ENCODE measurements at regions not wholly inside any gene's neighbourhood (a gene's known extent, or its start where the extent isn't known, plus 50 kb on each side); places are given as distances from the start of the nearest gene placed in this dataset.
A peak's percentile ranks its signal among the peaks of the same experiment; 100 is the strongest.

DNA sequence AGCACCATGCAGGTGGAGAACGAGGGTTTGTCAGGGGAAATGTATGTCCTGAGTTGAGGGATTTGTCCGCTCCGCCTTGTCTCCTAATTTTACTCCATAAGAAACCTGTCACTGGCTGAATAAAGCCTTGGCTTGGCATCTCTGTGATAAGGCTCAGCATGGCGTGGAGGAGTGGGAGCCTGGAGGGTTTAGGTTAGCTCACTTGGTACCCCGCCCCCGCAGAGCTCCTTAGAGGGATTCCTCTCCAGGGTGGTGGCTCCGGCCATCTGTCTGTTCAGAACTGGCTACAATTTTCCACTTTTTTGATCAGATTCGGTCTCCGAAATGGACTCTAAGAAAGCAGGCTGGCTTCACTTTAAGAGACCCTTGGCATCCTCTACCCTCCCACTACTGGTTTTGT is 192.2 kb upstream of the SYNDIG1 start:
- DNase-seq (ENCODE audit: low read depth), result no peak

DNA sequence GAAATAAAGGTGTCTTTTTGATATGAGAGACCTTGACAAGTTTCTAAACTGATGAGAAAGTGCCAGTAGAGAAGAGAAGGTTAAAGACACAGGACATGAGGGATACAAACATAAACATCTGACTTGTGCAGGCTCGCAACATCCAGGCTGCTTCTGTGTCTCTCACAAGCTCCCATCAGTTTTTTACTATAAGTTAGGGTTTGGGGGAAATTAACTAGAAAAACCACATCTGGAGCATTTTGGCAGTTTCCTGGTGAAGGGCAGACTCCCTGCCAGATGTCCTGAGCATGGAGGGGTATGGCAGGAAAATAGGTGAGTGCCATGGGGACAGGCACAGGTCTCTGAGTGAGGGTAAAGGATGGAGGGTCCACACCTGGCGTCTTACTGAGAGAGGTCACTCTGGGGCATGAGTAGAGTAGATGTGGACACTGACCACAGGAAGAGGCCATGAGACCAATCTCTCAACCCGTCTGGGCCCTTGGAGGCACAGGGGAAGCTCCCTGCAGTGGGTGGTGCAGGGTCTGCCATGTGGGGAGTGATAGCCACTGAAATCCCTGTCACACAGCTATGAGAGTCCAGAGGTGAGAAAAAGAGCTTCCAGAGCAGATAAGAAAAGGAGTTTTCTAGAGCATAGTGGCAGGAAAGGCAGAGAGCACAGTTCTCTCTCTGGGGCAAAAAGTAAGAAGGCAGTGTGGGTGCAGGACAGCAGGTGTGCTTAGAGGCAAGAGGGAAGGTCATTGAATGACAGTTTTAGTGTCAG is 193.3 kb upstream of the SYNDIG1 start:
- DNase-seq (ENCODE audit: low read depth), result no peak

DNA sequence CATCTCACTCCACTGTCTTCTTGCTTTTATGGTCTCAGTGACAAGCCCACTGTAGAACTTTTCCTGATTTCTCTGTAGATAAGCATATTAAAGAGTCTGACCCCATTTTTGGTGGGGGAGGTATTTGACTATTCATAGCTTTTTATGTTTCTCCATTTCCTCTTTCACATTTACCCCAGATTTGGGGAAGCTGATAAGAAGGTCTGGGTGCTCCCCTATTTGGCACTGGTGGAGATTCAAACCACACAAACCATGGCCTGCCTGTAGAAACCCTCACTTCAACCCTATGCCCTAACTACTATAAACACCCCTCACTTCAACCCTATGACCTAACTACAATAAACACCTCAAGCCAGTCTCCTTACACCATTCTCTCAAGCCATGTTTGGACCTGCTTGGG is 196.2 kb upstream of the SYNDIG1 start:
- DNase-seq (ENCODE audit: low read depth), result no peak

DNA sequence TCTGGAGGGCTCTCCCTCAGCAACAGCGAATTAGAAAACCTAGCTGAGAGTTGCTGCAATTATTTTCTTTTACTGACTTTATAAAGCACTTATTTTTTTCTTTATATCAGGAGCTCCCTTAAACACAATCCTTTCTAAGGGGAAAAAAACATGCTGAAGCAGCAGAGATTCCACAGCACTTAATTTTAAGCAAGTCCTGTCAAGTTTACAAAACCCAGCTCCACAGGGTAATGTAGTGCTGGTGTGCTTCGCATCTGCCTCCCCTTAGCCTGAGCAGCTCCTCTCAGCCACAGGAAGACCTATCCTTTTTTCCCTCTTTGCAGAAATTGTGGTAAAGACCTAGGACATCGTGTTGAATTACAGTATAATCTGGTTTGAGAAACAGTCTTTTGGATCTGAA is 208.1 kb upstream of the SYNDIG1 start:
- no peak for DNase-seq (ENCODE audit: low read depth)

DNA sequence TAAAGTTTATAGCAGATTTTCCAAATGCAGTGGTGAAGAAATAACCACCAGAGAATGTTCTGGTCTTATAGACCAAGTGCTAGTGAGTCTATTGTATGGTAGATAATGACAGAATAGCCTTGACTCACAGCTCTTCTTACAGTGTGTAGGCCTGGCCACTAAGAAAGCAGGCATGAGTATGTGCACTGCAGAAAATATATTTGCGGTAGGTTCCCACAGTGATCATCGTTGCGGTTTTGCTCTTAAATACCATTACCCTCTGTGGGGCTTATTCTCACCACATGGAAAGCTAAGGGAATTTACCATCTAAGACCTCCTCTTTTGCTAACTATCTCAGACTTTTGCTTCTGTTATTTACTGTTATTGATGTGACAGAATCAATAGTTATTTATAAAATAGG is 212.3 kb upstream of the SYNDIG1 start:
- DNase-seq (ENCODE audit: low read depth), result peak; percentile 63

DNA sequence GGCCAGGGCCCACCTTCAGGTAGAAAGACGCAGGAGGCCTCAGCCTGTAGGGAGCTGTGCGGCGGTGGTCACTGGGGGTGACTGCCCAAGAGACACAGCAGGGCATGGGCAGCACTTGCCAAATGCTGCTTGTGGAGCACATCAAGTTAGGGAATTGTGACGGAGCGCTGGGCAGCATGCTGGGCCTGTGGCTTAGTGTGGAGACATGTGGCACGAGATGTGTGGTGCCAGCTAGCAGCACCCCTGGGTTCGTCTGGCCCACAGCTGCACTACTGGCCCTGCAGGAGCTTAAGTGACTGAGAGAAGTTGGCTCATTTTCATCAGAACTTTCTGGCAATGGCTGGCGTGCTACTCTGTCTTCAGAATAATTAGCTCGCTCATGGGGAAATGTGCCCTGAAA is 213.1 kb upstream of the SYNDIG1 start:
- no peak for DNase-seq (ENCODE audit: low read depth)

DNA sequence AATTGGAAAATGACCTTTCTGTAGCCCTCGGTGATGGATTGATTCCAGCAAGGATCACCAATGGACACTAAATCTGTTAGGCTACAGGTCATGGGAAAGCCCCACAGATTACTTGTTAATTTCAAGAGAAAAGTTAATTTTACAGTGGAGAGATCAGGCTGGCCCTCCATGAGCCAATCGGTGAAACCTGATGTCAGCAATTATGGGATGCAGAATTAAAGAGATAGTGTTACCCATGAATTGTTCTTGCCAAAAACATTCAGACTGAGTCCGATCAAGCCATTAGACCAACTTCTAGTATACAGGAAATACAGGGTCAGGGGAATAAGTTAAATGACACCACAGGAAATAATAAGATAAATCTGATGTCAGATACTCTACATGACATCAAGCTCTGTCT is 214.9 kb upstream of the SYNDIG1 start:
- DNase-seq (ENCODE audit: low read depth), result no peak

DNA sequence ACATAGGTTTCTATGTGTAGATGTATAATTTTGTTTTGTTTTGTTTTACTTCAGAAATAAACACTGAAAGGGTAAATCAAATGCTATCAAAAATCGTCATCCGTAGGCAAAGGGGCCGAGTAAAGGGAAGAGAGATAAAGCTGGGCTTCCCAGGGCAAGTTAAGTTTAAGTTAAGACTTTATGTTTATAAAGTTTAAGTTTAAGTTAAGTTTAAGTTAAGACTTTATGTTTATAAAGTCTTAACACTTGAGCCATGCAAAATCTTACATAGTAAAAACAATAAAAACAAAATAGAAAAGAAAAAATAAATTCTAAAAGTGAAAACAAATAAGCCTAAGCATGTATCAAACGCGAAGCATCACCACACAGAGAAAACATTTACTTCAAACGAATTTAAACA is 216.1 kb upstream of the SYNDIG1 start:
- DNase-seq (ENCODE audit: low read depth), result no peak

DNA sequence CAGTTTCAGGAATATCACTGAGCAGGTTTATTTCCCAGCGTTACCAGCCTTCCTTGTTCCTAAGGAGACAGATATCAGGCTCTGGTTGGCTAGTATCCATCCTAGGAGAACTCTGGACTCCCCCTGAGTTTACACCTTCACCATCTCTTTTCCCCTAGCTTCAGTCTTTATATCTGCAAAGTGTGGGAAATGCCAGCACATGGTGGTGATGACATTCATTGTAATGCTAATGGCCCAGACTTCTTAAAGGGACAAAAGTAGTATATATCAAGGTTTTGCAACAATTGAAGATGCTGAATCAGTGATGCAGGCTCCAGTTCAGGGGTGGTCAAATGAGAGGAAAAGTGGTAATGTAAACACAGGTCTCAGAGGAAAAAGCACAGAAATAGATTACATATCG is 224.3 kb upstream of the SYNDIG1 start:
- DNase-seq (ENCODE audit: low read depth), result no peak

DNA sequence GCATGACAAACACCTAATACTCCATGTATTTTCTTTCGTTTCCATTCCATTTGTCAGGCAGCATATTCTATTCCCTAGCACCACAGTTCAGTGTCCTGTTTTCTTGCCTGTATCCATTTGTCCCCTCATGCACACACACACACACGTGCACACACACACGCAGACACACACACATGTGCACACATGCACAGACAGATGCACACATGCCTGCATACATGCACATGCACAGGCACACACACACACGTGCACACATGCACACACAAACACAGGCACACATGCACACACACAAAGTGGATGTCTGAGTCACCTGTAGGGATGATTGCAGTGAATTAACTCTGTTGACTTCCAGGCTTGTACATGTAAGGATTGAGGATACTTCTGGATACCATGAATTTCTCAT is 226.7 kb upstream of the SYNDIG1 start:
- DNase-seq (ENCODE audit: low read depth), result no peak

DNA sequence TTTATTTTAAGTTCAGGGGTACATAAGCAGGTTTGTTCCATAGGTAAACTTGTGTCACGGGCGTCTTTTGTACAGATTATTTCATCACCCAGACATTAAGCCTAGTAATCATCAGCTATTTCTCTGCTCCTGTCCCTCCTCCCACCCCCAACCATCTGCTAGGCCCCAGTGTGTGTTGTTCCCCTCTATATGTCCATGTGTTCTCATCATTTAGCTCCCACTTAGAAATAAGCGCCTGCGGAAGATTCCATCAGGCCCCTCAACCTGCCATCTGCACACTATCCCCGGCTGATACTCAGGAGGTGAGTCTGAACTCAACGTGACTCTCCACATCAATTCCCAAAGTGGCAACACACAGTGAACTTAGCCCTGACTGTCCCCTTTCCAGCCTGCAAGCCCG is 228.0 kb upstream of the SYNDIG1 start:
- no peak for DNase-seq (ENCODE audit: low read depth)

DNA sequence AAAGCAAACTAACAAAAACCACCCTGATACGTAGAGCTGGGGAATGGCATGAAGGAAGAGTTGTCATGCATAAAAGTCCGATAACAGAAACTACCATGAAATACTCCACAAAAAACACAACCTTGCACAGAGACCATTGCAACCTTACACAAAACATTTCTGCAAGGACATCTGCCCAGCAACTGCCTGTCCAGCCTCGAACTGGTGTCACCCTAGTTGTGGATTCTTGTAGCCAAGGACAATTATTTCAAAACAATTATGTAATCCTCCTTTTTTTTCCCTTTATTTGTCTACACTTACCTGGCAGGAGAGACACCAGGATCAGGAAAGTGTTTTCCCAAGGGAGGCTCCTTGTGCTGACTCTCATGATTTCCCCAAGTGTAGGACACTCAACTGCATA is 232.5 kb upstream of the SYNDIG1 start:
- DNase-seq (ENCODE audit: low read depth), result no peak

DNA sequence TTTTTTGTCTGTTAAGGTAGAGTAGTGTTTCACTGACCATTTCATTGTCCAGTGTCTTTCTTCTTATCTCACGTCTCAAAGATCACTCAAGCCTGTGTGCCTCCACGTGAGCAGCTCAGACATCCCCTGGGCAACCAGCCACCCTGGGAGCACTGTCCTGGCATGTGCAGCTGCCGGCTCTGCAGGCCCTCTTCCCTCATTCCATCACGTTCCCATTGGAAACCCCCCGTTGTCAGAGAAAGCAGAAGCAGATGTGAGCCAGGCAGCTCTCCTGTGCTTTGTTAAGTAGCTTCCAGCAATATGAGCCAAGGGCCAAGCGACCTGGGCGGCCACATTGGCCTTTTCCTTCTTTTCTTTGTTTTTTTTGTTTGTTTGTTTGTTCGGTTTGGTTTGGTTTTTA is 233.2 kb upstream of the SYNDIG1 start:
- DNase-seq (ENCODE audit: low read depth), result no peak

DNA sequence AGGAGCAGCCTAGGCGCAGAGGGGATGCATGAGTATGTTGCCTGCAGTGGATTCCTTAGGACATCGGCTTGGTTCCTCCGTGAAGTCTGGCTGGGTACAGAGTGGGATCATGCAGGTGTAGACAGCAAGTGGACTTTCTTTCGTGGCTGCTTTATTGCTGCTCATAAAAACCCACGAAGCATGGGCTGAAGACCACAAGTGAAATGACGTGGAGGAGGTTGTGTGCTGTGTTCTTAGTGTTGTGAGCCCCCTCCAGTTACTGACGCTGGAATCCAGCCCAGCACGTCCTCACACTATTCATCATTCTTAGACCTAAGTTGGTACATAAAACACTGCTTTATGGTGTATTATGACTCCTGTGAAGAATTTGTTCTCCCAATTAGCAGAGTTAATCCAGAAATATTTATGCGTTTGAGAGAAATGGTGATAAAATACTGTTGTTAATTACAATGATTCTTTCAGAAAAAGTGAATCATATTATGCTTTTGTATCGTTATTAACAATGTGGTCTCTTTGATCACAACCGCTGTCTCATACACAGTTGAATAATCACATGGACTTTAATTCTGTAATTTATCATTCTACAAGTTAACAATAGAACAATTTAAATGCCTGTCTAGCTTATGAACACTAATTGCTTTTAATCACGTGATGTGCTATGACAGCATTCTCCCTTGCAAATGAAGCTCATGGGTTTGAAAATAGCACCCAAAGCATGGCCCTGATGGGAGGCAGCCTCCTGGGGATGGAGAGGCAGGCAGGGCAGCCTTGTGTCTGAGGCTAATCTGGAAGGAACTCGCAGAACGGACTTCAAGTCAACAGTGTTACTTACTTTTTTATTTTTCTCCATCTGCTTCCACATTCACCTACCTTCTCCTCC is 233.9 kb upstream of the SYNDIG1 start:
- no peak for DNase-seq (ENCODE audit: low read depth)

DNA sequence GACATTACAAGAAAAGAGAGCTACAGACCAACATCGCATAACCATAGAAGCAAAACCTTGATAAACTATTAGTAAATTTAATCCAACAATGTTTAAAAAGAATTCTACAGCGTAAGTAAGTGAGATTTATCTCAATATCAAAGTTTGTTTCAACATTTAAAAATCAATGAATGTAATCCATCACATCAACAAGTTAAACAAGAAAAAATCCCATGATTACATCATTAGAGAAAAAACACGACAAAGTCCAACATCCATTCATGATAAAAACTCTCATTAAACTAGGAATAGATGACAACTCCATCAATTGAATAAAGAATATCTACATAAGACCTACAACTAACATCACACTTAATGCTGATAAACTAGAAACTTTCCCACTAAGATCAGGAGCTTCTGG is 239.0 kb upstream of the GGTLC1 start:
- no peak for DNase-seq (ENCODE audit: low read depth)

DNA sequence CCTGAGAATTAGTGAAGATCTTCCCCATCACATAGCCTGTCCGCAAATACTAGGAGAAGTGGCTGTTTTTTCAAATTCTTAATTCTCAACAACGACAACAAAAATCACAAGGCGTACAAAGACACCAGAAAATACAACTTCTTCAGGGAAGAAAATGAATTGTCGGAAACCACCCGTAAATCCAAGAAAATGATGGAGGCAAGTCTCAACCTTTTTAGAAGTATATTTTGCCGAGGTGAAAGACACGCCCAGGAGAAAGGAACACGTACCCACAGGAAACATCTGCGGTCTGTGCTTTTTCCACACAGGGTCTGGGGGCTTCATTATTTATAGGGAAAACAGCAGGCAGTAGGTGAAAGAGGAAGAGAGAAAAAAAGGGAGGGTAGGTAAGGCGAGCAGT is 223.9 kb upstream of the GGTLC1 start:
- no peak for DNase-seq (ENCODE audit: low read depth)

DNA sequence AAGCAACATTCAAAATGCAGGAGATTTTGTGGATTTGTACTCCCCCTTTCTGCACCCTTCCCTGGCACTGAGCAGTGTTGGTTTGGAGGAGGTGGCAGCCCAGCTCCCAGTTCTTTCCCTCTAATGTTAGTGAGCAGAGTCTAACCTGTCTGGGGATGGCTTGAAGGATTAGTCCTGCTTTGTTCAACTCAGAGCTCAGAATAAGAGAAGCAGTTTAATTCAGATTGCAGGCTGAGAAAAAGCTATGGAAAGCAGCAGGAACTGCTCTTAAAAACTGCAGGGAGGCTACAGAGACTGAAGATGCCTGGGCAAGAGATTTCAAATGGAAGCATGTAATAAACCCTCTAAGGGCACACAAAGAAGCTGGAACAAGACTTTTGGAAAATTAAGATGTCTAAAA is 223.4 kb upstream of the GGTLC1 start:
- DNase-seq (ENCODE audit: low read depth), result no peak

DNA sequence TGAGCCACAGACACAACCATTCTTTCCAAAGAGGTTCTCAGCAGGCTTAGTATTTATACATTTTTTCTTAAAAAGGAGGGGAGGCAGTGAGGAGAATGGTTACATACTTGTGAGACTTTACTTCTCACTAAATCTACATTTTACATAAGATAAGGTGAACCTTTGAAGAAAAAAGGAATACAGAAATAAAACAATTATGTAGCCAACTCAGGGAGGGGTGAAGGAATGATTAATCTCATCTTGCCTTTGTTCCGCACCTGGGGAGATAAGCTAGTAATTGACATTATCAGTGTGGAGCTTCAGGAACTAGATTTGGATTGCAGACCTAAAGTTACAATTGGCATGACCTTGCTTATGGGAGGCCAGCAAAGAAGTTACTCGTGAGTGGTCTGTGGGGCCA is 221.8 kb upstream of the GGTLC1 start:
- DNase-seq (ENCODE audit: low read depth), result no peak

DNA sequence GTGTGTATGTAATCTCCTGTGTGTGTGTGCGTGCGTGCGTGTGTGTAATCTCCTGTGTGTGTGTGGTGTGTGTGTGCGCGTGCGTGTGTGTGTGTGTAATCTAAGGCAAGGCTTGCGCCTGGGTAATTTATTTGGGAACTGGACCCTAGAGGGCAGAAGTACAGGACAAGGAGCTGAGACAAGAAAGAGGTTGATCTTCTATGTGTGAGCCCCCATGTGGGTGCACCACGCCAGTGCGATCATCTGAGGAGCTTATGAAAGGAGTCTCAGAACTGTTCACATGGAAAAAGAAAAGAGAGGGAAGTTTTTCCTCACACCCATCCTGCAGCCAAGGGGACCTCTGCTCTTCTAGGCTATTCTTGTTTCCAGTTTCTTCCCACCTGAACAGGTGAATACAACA is 220.1 kb upstream of the GGTLC1 start:
- DNase-seq (ENCODE audit: low read depth), result no peak

DNA sequence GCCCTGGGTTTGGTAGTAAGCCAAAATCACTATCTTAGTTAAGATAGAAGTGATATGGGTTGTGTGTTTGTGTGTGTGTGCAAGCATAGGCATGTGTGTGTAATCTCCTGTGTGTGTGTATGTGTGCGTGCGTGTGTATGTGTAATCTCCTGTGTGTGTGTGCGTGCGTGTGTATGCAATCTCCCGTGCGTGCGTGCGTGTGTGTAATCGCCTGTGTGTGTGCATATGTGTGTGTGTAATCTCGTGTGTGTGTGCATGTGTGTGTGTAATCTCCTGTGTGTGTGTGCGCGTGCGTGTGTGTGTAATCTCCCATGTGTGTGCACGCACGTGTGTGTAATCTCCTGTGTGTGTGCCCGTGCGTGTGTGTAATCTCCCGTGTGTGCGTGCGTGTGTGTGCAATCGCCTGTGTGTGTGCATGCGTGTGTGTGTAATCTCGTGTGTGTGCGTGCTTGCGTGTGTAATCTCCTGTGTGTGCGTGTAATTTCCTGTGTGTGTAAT is 219.3 kb upstream of the GGTLC1 start:
- DNase-seq (ENCODE audit: low read depth), result no peak

DNA sequence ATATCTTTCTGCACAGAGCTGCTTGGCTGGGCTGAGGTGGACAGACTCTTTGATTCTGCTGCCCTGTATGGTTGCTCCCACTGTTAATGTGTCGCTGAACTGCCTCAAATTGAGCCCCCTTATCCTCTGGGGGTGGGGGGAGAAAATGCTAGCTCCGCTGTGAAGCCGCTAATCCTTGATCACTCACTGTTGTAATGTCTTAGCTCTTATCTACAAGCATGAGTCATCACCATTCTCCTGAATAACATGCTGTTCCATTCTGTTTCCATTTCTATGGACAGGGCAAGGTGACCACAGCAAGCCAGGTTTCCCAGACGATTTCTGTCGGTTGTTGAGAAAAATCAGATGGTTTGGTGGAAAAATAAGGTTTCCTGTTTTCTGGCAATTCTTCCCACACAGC is 218.4 kb upstream of the GGTLC1 start:
- no peak for DNase-seq (ENCODE audit: low read depth)

DNA sequence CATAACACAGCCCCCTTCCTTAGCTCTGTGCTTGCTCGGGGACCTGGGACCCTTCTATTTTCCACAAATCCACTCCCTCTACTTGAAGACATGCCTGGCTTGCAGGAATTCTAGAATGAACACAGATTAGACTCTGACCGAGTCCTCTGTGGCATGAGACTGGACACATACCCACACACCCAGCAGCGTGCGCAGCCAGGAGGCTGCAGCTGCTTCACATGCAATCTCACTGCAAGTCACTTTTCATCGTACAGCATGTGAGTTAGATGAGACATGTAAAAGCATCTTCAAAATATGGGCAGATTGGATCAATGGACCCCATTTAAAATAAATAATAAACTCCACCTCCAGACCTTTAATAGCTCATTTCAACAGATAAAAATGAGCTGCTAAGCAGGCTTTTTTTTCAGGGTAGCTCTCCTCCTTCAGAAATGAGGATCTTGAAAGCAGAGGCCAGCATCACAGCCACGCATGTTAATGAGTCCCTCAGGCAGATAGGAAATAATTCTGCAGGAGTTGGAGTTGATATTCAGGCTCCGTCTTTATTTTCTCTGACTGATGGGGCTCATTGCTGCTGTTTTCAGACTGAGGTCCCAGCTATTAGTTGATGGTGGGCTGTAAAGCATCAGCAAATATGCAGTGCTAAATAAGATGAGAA is 215.1 kb upstream of the GGTLC1 start:
- DNase-seq (ENCODE audit: low read depth), result no peak

All from HT1080 (cell line).